GM06990 (cell line): ENCODE measurements at regions not wholly inside any gene's neighbourhood (a gene's known extent, or its start where the extent isn't known, plus 50 kb on each side); places are given as distances from the start of the nearest gene placed in this dataset.

Experiments used
- DNase-seq: peaks from one replicate; pipeline ENCODE4 v3.0.0-alpha.2; 2011; ENCODE audit not compliant: insufficient read length; ENCODE audit errors: extremely low read depth
- H3K27me3 ChIP-seq: replicated peaks from 2 replicates; pipeline ENCODE4 v1.6.0; 2011; ENCODE audit warnings: low read length; ENCODE audit not compliant: control insufficient read depth, insufficient read depth
- H3K36me3 ChIP-seq: 2 replicates; pipeline ENCODE4 v1.5.1; 2011; ENCODE audit warnings: low read length; ENCODE audit not compliant: control insufficient read depth, insufficient read depth
- H3K4me3 ChIP-seq: replicated peaks from 2 replicates; pipeline ENCODE4 v1.5.1; 2011; ENCODE audit warnings: low read depth, mild to moderate bottlenecking, control low read depth, low read length
- TF ChIP-seq, protein P1 (sequence below): IDR thresholded peaks from 2 replicates; pipeline ENCODE4 v1.5.1; 2011; ENCODE audit warnings: low read length, control low read depth, mild to moderate bottlenecking, inconsistent platforms; ENCODE audit not compliant: insufficient read depth, poor library complexity, severe bottlenecking

DNA sequence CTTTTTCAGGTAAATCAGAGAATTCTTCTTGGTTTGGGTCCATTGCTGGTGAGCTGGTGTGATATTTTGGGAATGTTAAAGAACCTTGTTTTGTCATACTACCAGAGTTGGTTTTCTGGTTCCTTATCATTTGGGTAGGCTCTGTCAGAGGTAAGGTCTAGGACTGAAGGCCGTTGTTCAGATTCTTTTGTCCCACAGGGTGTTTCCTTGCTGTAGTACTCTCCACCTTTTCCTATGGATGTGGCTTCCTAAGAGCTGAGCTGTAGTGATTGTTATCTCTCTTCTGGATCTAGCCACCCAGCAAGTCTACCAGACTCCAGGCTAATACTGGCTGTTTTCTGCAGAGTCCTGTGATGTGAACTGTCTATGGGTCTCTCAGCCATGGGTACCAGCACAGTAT is 367.5 kb upstream of the GATB start:
- TF ChIP-seq, protein P1, sequence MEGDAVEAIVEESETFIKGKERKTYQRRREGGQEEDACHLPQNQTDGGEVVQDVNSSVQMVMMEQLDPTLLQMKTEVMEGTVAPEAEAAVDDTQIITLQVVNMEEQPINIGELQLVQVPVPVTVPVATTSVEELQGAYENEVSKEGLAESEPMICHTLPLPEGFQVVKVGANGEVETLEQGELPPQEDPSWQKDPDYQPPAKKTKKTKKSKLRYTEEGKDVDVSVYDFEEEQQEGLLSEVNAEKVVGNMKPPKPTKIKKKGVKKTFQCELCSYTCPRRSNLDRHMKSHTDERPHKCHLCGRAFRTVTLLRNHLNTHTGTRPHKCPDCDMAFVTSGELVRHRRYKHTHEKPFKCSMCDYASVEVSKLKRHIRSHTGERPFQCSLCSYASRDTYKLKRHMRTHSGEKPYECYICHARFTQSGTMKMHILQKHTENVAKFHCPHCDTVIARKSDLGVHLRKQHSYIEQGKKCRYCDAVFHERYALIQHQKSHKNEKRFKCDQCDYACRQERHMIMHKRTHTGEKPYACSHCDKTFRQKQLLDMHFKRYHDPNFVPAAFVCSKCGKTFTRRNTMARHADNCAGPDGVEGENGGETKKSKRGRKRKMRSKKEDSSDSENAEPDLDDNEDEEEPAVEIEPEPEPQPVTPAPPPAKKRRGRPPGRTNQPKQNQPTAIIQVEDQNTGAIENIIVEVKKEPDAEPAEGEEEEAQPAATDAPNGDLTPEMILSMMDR = no peak
- H3K27me3 ChIP-seq = no peaks in the 10 kb centered on the region
- DNase-seq = no peak

DNA sequence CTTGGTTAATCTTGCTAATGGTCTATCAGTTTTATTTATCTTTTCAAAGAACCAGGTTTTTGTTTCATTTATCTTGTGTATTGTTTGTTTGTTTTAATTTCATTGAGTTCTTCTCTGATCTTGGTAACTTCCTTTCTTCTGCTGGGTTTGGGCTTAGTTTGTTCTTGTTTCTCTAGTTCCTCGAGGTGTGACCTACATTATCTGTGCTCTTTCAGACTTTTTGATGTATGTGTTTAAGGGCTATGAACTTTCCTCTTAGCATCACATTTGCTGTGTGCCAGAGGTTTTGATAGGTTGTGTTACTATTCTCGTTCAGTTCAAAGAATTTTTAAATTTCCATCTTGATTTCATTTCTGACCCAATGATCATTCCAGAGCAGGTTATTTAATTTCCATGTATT is 365.4 kb upstream of the GATB start:
- Histone ChIP-seq H3K36me3 (no peaks in the 10 kb centered on the region), H3K27me3 (no peaks in the 10 kb centered on the region), H3K4me3 (no peak overlapping the region)
- TF ChIP-seq, protein P1 = no peak
- no peak for DNase-seq

More for the DNA sequence above, 367.5 kb upstream of the GATB start:
- Histone ChIP-seq H3K4me3 (no peak overlapping the region), H3K36me3 (no peaks in the 10 kb centered on the region)

- TF ChIP-seq, protein P1 = no peak
- no peak overlapping the region for H3K4me3 ChIP-seq
- no peaks in the 10 kb centered on the region for H3K36me3 ChIP-seq
- DNase-seq = no peak
- H3K27me3 ChIP-seq = no peaks in the 10 kb centered on the region; the same call in 1 of the 2 replicates
Measured at GRCh38 chr4:152118819-152119553, 358.2 kb upstream of the GATB start.

GRCh38 chr4:152117933-152118507 is 357.2 kb upstream of the GATB start:
- H3K4me3 ChIP-seq = no peak overlapping the region
- DNase-seq = no peak
- H3K36me3 ChIP-seq = no peaks in the 10 kb centered on the region
- no peaks in the 10 kb centered on the region; the same call in 1 of the 2 replicates for H3K27me3 ChIP-seq
- TF ChIP-seq, protein P1 = no peak

GRCh38 chr4:152117520-152117919 is 356.7 kb upstream of the GATB start:
- TF ChIP-seq, protein P1 = no peak
- Histone ChIP-seq H3K4me3 (no peak overlapping the region), H3K36me3 (no peaks in the 10 kb centered on the region), H3K27me3 (no peaks in the 10 kb centered on the region; the same call in 1 of the 2 replicates)
- DNase-seq = no peak

- Histone ChIP-seq H3K4me3 (no peak overlapping the region), H3K27me3 (no peaks in the 10 kb centered on the region; the same call in 1 of the 2 replicates), H3K36me3 (no peaks in the 10 kb centered on the region)
- no peak for DNase-seq
- TF ChIP-seq, protein P1 = no peak
Measured at GRCh38 chr4:152117054-152117453, 356.2 kb upstream of the GATB start.
